Lower leg skin (tissue), 3 donors: ENCODE measurements at regions not wholly inside any gene's neighbourhood (a gene's known extent, or its start where the extent isn't known, plus 50 kb on each side); places are given as distances from the start of the nearest gene placed in this dataset.

ENCODE experiments used
- POLR2A ChIP-seq, 2 donors: fragments of 450-650 bp; IDR thresholded peaks; one replicate each; pipeline ENCODE4 v1.6.1; 2016 to 2017; ENCODE audit warnings: antibody characterized with exemption in 2 of 2, mild to moderate bottlenecking in 1 of 2, moderate library complexity in 1 of 2
- TF ChIP-seq, protein P1 (sequence below), 3 donors: fragments of 450-650 bp; IDR thresholded peaks; one replicate each; pipeline ENCODE4 v1.5.1; 2016; ENCODE audit warnings: antibody characterized with exemption in 3 of 3, mild to moderate bottlenecking in 3 of 3, moderate library complexity in 2 of 3

- TF ChIP-seq, protein P1, sequence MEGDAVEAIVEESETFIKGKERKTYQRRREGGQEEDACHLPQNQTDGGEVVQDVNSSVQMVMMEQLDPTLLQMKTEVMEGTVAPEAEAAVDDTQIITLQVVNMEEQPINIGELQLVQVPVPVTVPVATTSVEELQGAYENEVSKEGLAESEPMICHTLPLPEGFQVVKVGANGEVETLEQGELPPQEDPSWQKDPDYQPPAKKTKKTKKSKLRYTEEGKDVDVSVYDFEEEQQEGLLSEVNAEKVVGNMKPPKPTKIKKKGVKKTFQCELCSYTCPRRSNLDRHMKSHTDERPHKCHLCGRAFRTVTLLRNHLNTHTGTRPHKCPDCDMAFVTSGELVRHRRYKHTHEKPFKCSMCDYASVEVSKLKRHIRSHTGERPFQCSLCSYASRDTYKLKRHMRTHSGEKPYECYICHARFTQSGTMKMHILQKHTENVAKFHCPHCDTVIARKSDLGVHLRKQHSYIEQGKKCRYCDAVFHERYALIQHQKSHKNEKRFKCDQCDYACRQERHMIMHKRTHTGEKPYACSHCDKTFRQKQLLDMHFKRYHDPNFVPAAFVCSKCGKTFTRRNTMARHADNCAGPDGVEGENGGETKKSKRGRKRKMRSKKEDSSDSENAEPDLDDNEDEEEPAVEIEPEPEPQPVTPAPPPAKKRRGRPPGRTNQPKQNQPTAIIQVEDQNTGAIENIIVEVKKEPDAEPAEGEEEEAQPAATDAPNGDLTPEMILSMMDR (IDR thresholded peaks at IDR 0.05), result no peak
- no peak for TF ChIP-seq POLR2A (IDR thresholded peaks at IDR 0.05)
Observed at GRCh38 chr17:33934696-33935095, 320.4 kb upstream of the CCL2 start.
